ENCODE measurements at regions not wholly inside any gene's neighbourhood (a gene's known extent, or its start where the extent isn't known, plus 50 kb on each side); places are given as distances from the start of the nearest gene placed in this dataset.

DNA sequence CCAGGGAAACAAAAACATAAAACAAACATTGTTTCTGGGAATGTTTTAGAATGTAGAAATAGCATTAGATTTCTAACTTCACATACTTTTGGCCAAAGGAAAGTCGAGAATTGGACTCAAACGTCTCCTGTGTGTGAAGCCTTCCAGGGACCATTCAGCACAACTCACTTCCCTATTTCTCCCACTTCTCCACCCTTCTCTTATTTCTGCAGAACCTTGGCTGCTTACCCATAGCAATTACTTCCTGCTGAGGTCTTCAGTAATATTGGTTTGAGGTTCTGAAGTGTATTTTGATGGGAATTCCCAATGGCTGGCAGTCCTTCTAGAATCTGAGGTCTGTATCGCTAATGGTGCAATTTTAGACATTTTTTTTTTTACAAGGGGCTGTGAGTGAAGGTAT lies 158.3 kb upstream of the SNX19 start:
- TF ChIP-seq, protein P1, sequence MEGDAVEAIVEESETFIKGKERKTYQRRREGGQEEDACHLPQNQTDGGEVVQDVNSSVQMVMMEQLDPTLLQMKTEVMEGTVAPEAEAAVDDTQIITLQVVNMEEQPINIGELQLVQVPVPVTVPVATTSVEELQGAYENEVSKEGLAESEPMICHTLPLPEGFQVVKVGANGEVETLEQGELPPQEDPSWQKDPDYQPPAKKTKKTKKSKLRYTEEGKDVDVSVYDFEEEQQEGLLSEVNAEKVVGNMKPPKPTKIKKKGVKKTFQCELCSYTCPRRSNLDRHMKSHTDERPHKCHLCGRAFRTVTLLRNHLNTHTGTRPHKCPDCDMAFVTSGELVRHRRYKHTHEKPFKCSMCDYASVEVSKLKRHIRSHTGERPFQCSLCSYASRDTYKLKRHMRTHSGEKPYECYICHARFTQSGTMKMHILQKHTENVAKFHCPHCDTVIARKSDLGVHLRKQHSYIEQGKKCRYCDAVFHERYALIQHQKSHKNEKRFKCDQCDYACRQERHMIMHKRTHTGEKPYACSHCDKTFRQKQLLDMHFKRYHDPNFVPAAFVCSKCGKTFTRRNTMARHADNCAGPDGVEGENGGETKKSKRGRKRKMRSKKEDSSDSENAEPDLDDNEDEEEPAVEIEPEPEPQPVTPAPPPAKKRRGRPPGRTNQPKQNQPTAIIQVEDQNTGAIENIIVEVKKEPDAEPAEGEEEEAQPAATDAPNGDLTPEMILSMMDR (IDR thresholded peaks at IDR 0.05; ENCODE audit: low read length): no peak
- no peak for TF ChIP-seq EZH2 (IDR thresholded peaks at IDR 0.05; ENCODE audit: borderline replicate concordance, low read length)

All from OCI-LY1 (cell line).